Mesenchymal stem cell (in vitro differentiated cells and primary cell): ENCODE measurements at regions not wholly inside any gene's neighbourhood (a gene's known extent, or its start where the extent isn't known, plus 50 kb on each side); places are given as distances from the start of the nearest gene placed in this dataset.
A peak's percentile ranks its signal among the peaks of the same experiment; 100 is the strongest.

Experiments used
- DNase-seq: peaks from one replicate; pipeline ENCODE4 v3.0.0-alpha.2; 2013
- H2AFZ ChIP-seq: one replicate; pipeline ENCODE4 v1.6.1; 2013; ENCODE audit warnings: low read depth, mild to moderate bottlenecking, control low read depth, inconsistent platforms, low read length, moderate library complexity
- H2AK5ac ChIP-seq: 2 replicates; pipeline ENCODE4 v1.6.1; 2013; ENCODE audit warnings: low read length, moderate library complexity, mild to moderate bottlenecking, inconsistent platforms; ENCODE audit not compliant: severe bottlenecking
- H2BK120ac ChIP-seq: one replicate; pipeline ENCODE4 v1.6.1; 2013; ENCODE audit warnings: low read depth, mild to moderate bottlenecking, inconsistent platforms, low read length, moderate library complexity
- H2BK12ac ChIP-seq, 2 experiments: one replicate each; pipeline ENCODE4 v1.6.1; 2013; ENCODE audit warnings: inconsistent platforms in 2 of 2, low read length in 2 of 2, mild to moderate bottlenecking in 2 of 2, moderate library complexity in 2 of 2, control low read depth in 1 of 2
- H2BK15ac ChIP-seq: one replicate; pipeline ENCODE4 v1.6.1; 2013; ENCODE audit warnings: mild to moderate bottlenecking, low read depth, inconsistent platforms; ENCODE audit not compliant: poor library complexity, severe bottlenecking
- H2BK5ac ChIP-seq: 2 replicates; pipeline ENCODE4 v1.6.1; 2013; ENCODE audit warnings: low read depth, mild to moderate bottlenecking, low read length, control low read depth, inconsistent platforms; ENCODE audit not compliant: poor library complexity, severe bottlenecking
- H3K14ac ChIP-seq, 2 experiments: one replicate each; pipeline ENCODE4 v1.6.1; 2013; ENCODE audit warnings: inconsistent platforms in 2 of 2, low read length in 2 of 2, control low read depth in 1 of 2, mild to moderate bottlenecking in 1 of 2, moderate library complexity in 1 of 2
- H3K18ac ChIP-seq, 2 experiments: one replicate each; pipeline ENCODE4 v1.6.1; 2013; ENCODE audit warnings: inconsistent platforms in 2 of 2, low read length in 2 of 2, control low read depth in 1 of 2, low read depth in 1 of 2, mild to moderate bottlenecking in 1 of 2
- H3K23ac ChIP-seq, 2 experiments: one replicate each; pipeline ENCODE4 v1.6.1; 2013; ENCODE audit warnings: inconsistent platforms in 2 of 2, low read length in 2 of 2, mild to moderate bottlenecking in 2 of 2, moderate library complexity in 2 of 2, control low read depth in 1 of 2
- H3K27ac ChIP-seq: 2 replicates; pipeline ENCODE4 v1.5.1; 2013; ENCODE audit warnings: mild to moderate bottlenecking, moderate library complexity, low read length, control low read depth, inconsistent platforms; ENCODE audit not compliant: poor library complexity, severe bottlenecking
- H3K27me3 ChIP-seq, 2 experiments: 2 replicates each; pipeline versions ENCODE4 v1.6.1 to v1.7.0; 2013; ENCODE audit warnings: low read length in 2 of 2, mild to moderate bottlenecking in 2 of 2, moderate library complexity in 2 of 2, control low read depth in 1 of 2, inconsistent platforms in 1 of 2; ENCODE audit not compliant: control insufficient read depth in 1 of 2, insufficient read depth in 1 of 2
- H3K36me3 ChIP-seq, 2 experiments: 2 replicates each; pipeline versions ENCODE4 v1.6.1 to v1.7.0; 2013; ENCODE audit warnings: low read length in 2 of 2, control low read depth in 1 of 2, inconsistent platforms in 1 of 2, low read depth in 1 of 2, mild to moderate bottlenecking in 1 of 2; ENCODE audit not compliant: insufficient read depth in 2 of 2, control insufficient read depth in 1 of 2
- H3K4ac ChIP-seq, 2 experiments: one replicate each; pipeline ENCODE4 v1.6.1; 2013; ENCODE audit warnings: inconsistent platforms in 2 of 2, low read length in 2 of 2, mild to moderate bottlenecking in 2 of 2, moderate library complexity in 2 of 2, control low read depth in 1 of 2, low read depth in 1 of 2
- H3K4me1 ChIP-seq: 2 replicates; pipeline ENCODE4 v1.6.1; 2013; ENCODE audit warnings: low read depth, low read length, control low read depth; ENCODE audit not compliant: control insufficient read depth, insufficient read depth
- H3K4me2 ChIP-seq: 2 replicates; pipeline ENCODE4 v1.6.1; 2013; ENCODE audit warnings: low read length, mild to moderate bottlenecking, inconsistent platforms; ENCODE audit not compliant: poor library complexity, severe bottlenecking
- H3K4me3 ChIP-seq, 2 experiments: 2 replicates each; pipeline versions ENCODE4 v1.5.1 to v1.7.0; 2013; ENCODE audit warnings: low read length in 2 of 2, mild to moderate bottlenecking in 2 of 2, control low read depth in 1 of 2, low read depth in 1 of 2; ENCODE audit not compliant: insufficient read depth in 1 of 2
- H3K79me1 ChIP-seq: replicated peaks from 2 replicates; pipeline ENCODE4 v1.6.1; 2013; ENCODE audit warnings: mild to moderate bottlenecking, control low read depth, low read length, inconsistent platforms; ENCODE audit not compliant: poor library complexity, severe bottlenecking
- H3K9ac ChIP-seq: 2 replicates; pipeline ENCODE4 v1.7.0; 2013; ENCODE audit warnings: mild to moderate bottlenecking, low read length, moderate library complexity
- H3K9me3 ChIP-seq: 2 replicates; pipeline ENCODE4 v1.7.0; 2013; ENCODE audit warnings: mild to moderate bottlenecking, low read length; ENCODE audit not compliant: control insufficient read depth
- H4K8ac ChIP-seq: one replicate; pipeline ENCODE4 v1.6.1; 2013; ENCODE audit warnings: inconsistent platforms, mild to moderate bottlenecking, low read length, moderate library complexity
- H4K91ac ChIP-seq: one replicate; pipeline ENCODE4 v1.6.1; 2013; ENCODE audit warnings: mild to moderate bottlenecking, low read length, inconsistent platforms
- WGBS: methylation state at CpG from one replicate; pipeline ENCODE4 v1.1.7; 2013; ENCODE audit warnings: mixed read lengths; 5-methylcytosine and 5-hydroxymethylcytosine counted together

GRCh38 chr13:47168066-47168465 lies 271.2 kb upstream of the HTR2A start:
- peak overlapping the region; percentile 59 to 87 for H3K18ac ChIP-seq
- no peak overlapping the region for H2BK5ac ChIP-seq
- no peaks in the 10 kb centered on the region for H3K79me1 ChIP-seq
- no peak overlapping the region for H3K4me2 ChIP-seq
- H3K23ac ChIP-seq = no peak overlapping the region
- no peak overlapping the region for H3K9ac ChIP-seq
- no peak overlapping the region for H2AFZ ChIP-seq
- H3K27ac ChIP-seq = no peak overlapping the region
- H4K8ac ChIP-seq = peak overlapping the region; percentile 71
- no peak overlapping the region for H2BK15ac ChIP-seq
- peak; percentile 61 for DNase-seq
- H3K4me1 ChIP-seq = no peaks in the 10 kb centered on the region
- H3K4ac ChIP-seq = no peak overlapping the region
- no peak overlapping the region for H3K14ac ChIP-seq
- H2BK12ac ChIP-seq = no peak overlapping the region
- H3K4me3 ChIP-seq = no peak overlapping the region
- no peak overlapping the region for H2BK120ac ChIP-seq
- H3K9me3 ChIP-seq = no peaks in the 10 kb centered on the region
- H2AK5ac ChIP-seq = no peak overlapping the region
- no peaks in the 10 kb centered on the region for H3K27me3 ChIP-seq
- no peak overlapping the region for H4K91ac ChIP-seq
- WGBS = 39% methylated on average over 6 of the region's 6 CpGs
- no peaks in the 10 kb centered on the region for H3K36me3 ChIP-seq

DNA sequence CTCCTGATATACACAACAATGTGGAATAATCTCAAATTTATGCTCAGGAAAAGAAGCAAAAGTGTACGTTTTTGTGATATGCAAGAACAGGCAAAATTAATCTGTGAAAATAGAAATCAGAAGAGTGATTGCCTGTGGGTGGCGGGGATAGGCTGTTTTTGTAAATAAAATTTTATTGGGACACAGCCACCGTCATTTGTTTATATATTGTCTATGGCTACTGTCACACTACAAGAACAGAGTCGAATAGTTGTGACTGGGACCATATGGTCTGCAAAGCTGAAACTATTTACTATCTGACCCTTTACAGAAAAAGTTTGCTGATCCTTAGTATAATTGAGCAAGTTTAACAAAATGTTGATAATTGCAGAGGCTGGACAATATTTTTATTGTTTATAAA lies 269.5 kb upstream of the HTR2A start:
- Histone ChIP-seq H2AFZ (no peak overlapping the region), H3K79me1 (no peaks in the 10 kb centered on the region), H3K4me1 (no peaks in the 10 kb centered on the region), H3K9me3 (no peaks in the 10 kb centered on the region), H3K27me3 (no peaks in the 10 kb centered on the region), H4K8ac (no peak overlapping the region), H2BK15ac (no peak overlapping the region), H3K18ac (no peak overlapping the region), H3K23ac (no peak overlapping the region), H3K14ac (no peak overlapping the region), H3K4me2 (no peak overlapping the region), H3K36me3 (no peaks in the 10 kb centered on the region), H2BK120ac (no peak overlapping the region), H4K91ac (no peak overlapping the region), H2BK5ac (no peak overlapping the region), H3K4me3 (no peak overlapping the region), H3K4ac (no peak overlapping the region), H3K27ac (no peak overlapping the region), H3K9ac (no peak overlapping the region), H2AK5ac (no peak overlapping the region), H2BK12ac (no peak overlapping the region)
- WGBS = 83% methylated on average over 2 of the region's 4 CpGs
- DNase-seq = peak; percentile 51

DNA sequence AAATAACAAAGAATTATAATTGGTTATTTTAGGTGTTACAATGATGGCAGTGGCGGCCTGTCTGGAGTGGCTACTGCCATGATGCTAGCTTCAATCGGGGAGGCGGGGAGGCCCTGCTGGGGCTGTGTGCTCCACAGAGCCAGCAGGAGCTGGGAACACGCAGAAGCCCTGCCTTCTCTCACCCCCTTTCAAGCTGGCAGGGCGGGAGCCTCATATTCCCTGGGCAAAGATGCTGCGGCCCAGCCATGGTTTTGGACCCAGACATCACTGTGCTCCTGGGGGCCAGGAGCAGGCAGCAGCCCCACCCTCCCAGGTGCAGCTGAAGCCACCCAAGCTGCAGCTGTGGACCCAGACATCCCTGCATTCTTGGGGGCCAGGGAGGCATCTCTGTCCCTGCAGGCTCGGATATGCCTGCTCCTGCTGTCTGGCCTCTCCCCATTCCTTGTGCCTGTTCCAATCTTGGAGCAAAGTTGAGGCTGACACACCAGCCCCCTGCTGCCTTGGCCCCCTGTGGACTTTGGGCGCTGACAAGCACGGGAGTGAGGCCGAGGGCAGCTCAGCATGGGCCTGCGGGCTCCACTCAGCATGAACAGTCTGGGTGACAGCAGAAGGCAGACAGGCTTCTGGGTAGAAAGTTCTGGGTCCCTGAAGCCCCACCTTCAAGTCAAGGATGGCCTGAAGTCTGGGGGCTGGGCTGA lies 263.1 kb upstream of the HTR2A start:
- Histone ChIP-seq H3K23ac (no peak overlapping the region), H3K9me3 (no peaks in the 10 kb centered on the region), H4K8ac (no peak overlapping the region), H3K4me3 (no peak overlapping the region), H2AFZ (no peak overlapping the region), H3K27me3 (no peaks in the 10 kb centered on the region), H4K91ac (peak overlapping the region; percentile 45), H2AK5ac (no peak overlapping the region), H3K79me1 (no peaks in the 10 kb centered on the region), H3K18ac (peak overlapping the region; percentile 16 to 55), H2BK15ac (no peak overlapping the region), H2BK120ac (no peak overlapping the region), H3K14ac (no peak overlapping the region), H3K27ac (no peak overlapping the region), H2BK12ac (peak overlapping the region; percentile 14 to 37), H3K4ac (no peak overlapping the region), H2BK5ac (no peak overlapping the region), H3K4me1 (peaks cover 5% of the 10 kb centered on the region), H3K9ac (no peak overlapping the region), H3K36me3 (no peaks in the 10 kb centered on the region), H3K4me2 (no peak overlapping the region)
- DNase-seq = no peak
- 95% methylated on average over 11 of the region's 11 CpGs for WGBS

- WGBS = no CpG with 5 or more reads among the region's 2 CpGs
- H2BK15ac ChIP-seq = no peak overlapping the region
- no peak overlapping the region for H3K4me3 ChIP-seq
- no peak overlapping the region for H2BK12ac ChIP-seq
- peaks cover 5% of the 10 kb centered on the region for H3K4me1 ChIP-seq
- H3K27ac ChIP-seq = no peak overlapping the region
- H2BK5ac ChIP-seq = no peak overlapping the region
- no peaks in the 10 kb centered on the region for H3K79me1 ChIP-seq
- H3K4ac ChIP-seq = no peak overlapping the region
- H3K9ac ChIP-seq = no peak overlapping the region
- H3K9me3 ChIP-seq = no peaks in the 10 kb centered on the region
- H2AFZ ChIP-seq = no peak overlapping the region
- no peaks in the 10 kb centered on the region for H3K36me3 ChIP-seq
- no peak overlapping the region for H2BK120ac ChIP-seq
- no peaks in the 10 kb centered on the region for H3K27me3 ChIP-seq
- no peak overlapping the region for H4K8ac ChIP-seq
- H4K91ac ChIP-seq = no peak overlapping the region
- H3K18ac ChIP-seq = no peak overlapping the region
- H3K4me2 ChIP-seq = no peak overlapping the region
- DNase-seq = no peak
- no peak overlapping the region for H2AK5ac ChIP-seq
- no peak overlapping the region for H3K14ac ChIP-seq
- H3K23ac ChIP-seq = no peak overlapping the region
These were observed 261.7 kb upstream of the HTR2A start for GRCh38 chr13:47158593-47158992.
